Glomerular visceral epithelial cell (primary cell): ENCODE measurements at regions not wholly inside any gene's neighbourhood (a gene's known extent, or its start where the extent isn't known, plus 50 kb on each side); places are given as distances from the start of the nearest gene placed in this dataset.
"Not testable (repeated sequence)": the region's sequence is repeated elsewhere in the genome, so short reads cannot be mapped to it uniquely, and the experiment has no call there.

Source experiments
- DNase-seq: peaks from one replicate; pipeline ENCODE4 v3.0.0-alpha.2; 2016; ENCODE audit errors: extremely low spot score

- no peak for DNase-seq
These were observed 307.3 kb downstream of the IPMK start for GRCh38 chr10:57960406-57960805.

DNA sequence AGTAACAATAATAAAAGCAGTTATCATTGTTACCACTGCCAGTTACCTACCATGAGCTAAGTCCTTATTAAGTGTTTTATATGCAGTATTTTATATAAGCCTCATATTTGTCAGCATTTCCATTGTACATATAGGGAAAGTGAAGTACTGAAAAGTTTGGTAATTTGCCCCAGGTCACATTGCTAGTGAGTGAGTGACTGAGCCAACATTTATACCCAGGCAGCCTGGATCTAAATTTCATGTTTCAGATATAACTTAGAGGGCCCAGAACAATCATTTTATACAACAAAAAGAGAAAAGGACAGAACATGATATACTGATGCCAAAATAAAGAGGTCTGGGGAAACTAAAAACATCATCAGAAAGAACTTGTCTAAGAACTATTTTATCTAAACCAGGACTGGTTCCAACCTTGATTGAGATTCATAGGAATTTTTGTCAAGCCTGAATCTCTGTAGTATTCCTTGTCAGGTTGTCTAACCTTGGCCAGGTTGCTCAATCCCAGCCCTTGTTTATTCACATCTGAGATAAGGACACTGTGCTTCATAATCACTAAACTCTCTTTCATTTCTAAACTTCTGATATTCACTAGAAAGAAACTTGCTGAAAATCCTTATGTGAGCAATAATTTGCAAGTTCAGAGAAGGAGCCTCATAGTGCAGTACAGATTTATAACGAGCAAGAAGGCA, 308.2 kb downstream of the IPMK start:
- no peak for DNase-seq

DNA sequence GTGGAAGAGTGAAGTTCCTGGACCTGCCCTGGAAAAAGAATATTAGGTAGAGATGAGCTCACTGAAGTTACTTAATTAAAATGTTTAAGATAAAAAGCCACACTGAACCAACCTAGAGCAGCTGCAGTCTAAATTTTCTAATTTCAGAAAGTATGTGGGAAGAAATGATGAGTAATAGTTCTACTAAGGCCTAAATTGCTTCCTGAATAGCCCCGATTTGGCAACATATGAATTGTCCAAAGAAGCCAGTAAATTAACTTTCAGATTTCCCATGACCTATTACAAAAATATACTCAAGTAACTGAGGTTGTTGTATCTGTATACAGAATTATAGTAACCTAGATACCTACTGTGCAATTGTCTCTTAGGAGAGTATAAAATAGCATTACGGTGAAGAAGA, 312.6 kb downstream of the IPMK start:
- peak; percentile 8 for DNase-seq

DNA sequence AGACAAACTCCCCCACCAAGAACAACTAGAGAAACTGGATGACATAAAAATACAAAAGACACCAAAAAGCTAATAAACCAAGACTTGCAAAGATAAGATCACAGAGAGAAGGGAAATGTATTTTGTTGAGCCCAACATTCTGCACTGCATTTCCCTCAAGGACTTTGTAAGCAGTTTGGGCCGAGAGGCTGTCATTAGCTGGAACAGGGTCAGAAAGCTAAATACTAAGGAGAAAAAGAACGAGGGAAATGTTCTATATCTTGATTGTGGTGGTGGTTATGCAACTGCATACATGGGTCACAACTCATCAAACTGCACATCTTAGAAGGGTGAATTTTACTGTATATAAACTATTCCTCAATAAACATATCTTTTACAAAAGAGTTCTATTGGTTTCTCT, 315.0 kb downstream of the IPMK start:
- DNase-seq: no peak

DNA sequence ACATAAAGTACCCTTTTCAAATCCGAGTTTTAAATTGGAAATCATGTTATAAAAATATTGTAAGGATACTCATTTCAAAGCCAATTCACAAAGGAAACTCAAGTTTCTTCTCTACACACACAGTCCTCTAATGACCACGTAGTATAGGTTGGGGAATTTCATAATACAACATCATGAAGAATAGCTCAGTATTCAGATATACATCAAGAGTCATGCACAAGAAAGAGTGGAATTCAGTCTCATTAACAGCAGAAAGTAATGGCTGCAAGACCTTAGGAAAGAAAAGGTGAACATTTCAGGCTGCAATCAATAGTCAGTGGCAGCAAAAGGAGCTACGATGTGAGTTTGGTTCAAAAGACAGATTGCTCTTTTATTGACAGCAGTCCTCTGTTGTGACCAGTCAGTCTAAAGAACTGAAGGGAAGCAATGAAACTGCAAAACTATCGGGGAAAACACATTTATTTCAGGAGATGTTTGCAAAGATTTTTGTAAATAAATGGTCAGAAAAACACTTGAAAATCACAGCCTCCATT, 317.2 kb downstream of the IPMK start:
- DNase-seq: no peak

- DNase-seq: no peak
These were observed 318.9 kb downstream of the IPMK start for GRCh38 chr10:57948796-57949195.

GRCh38 chr10:57946833-57947232, 320.9 kb downstream of the IPMK start:
- DNase-seq: no peak

GRCh38 chr10:57943701-57944100, 324.0 kb downstream of the IPMK start:
- no peak for DNase-seq

DNA sequence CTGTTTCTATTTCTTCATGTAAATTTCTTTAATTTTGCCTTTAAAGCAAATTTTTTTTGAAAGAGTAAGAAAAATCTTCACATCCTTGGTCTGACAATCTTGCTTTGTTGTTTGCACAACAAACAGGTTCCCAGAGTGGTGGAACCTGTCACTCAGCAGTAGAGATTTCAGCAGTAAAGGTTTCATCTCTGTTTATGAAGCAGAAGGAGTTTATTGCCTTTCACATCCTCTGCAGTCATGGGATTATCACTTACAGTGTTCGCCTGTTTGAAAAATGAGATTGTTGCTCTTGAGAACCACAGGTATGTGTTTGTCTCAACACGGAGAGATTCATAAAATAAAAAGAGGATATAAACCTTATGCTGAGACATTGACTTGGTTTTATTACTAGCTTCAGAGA, 342.6 kb downstream of the IPMK start:
- no peak for DNase-seq

- no peak for DNase-seq
These were observed 346.6 kb downstream of the IPMK start for GRCh38 chr10:57921140-57921539.

DNA sequence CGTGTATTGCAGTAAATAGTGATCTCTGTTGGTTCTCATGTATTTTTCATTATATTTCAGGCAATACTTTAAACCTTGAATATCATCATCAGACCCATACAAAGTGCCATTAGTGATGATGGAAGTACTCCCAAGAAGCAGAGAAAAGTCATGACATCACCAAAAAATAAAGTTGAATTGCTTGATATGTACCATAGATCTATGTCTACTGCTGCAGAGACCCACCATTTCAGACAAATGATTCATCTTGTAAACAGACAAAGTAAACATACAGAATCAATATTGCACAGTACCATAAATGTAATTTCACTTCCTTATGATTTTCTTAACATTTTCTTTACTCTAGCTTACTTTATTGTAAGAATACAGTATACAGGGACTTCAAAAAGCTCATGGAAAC, 347.8 kb downstream of the IPMK start:
- DNase-seq: no peak

GRCh38 chr10:57917019-57917418, 350.7 kb downstream of the IPMK start:
- DNase-seq: no peak

DNA sequence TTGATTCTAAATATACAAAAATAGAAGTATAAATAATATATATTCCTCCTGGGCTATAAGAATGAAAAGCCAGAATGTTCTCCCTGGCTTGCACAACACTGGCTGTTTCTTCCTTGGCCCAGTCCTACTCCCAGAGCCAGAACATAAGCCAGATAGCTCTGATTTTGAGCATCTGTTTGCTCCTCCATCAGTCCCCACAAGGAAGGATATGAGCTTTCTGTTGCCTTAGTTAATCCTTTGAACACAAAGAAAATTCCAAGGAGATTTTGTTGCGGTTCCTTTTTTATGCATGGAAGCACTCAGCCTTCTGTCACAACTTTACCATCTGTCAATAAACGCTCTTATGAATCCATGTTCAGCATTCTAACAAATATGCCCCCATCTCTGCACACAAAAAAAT, 361.8 kb downstream of the IPMK start:
- no peak for DNase-seq

- no peak for DNase-seq
These were observed 362.7 kb downstream of the IPMK start for GRCh38 chr10:57905010-57905409.

DNA sequence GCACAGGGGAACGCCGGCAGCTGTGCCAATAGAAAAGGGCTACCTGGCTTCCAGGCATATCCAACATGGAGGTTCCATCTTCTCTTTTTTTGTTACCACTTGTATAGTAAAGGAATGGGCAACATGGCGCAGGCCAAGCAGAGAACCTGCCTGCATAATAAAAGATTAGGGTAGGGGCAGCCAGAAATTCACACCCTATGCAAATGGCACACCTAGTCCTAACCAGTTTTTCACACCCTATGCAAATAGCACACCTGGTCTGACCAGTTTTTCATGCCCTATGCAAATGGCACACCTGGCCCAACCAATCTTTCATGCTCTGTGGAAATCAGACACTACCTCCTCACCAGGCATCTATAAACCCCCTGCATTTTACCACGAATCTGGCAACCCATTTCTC, 369.5 kb downstream of the IPMK start:
- no peak for DNase-seq

GRCh38 chr10:57897611-57898010, 370.1 kb downstream of the IPMK start:
- no peak for DNase-seq

DNA sequence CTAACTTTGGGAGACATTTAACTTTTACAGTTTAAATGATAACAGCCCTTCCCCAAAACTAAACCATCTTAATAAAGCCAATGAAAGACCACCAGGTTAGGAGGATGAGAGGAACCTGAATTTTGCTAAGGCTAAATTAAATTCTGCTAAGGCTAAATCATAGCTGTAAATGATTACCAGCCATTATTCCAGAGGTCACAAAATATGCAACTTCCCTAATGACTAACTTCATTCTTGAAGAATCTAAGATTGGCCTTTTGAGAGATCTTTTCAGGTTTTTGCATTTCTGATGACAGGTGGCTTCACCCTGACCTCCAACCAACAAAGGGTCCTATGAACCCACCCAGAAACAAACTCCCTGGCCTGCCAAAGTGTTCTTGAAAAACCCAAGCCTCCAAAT, 373.3 kb downstream of the IPMK start:
- no peak for DNase-seq

- DNase-seq: no peak
These were observed 376.3 kb downstream of the IPMK start for GRCh38 chr10:57891201-57892006.

DNA sequence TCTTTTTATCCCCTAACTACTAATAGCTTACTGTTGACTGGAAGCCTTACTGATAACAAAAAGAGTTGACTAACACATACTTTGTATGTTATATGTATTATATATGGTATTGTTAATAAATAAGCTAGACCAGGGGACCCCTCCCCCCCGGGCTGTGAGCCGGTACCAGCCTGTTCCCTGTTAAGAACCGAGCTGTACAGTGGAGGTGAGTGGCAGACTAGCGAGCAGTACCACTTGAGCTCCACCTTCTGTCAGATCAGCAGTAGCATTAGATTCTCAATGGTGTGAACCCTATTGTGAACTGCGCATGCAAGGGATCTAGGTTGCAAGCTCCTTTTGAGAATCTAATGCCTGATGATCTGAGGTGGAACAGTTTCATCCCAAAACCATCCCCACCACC, 377.0 kb downstream of the IPMK start:
- no peak for DNase-seq

DNA sequence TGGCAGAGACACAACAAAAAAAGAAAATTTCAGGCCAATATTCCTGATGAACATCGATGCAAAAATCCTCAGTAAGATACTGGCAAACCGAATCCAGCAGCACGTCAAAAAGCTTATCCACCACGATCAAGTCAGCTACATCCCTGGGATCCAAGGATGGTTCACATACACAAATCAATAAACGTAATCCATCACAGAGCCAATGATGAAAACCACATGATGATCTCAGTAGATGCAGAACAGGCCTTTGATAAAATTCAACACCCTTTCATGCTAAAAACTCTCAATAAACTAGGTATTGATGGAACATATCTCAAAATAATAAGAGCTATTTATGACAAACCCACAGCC, 382.1 kb downstream of the IPMK start:
- DNase-seq: not testable (repeated sequence)

DNA sequence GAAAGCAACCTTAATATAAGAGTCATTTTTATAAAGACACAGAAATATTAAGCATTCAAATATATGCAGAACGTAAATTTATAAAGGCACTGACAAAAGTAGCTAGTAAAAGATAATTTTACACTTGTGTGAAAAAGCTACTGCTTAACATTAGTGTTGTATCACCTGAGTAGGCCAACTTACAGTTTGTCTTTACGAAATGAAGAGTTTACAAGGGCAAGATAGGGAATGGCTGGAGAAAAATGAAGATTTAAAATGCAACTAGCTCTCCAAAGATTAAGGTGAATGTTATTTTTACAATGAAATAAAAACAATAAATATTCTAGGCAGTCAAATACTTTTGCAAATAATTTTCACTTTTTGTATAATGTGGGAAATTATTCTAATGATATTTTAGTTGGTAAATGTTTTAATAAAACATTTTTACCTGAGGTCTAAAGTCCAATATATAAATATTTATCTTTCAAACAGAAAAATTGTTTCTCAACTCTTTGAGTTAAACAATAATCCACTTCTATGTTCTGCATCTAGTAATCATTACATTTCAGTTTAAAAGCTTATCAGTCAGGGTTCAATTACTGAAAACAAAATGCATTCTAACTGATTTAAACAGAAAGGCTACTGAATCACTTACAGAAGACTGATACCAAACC, 382.6 kb downstream of the IPMK start:
- no peak for DNase-seq

DNA sequence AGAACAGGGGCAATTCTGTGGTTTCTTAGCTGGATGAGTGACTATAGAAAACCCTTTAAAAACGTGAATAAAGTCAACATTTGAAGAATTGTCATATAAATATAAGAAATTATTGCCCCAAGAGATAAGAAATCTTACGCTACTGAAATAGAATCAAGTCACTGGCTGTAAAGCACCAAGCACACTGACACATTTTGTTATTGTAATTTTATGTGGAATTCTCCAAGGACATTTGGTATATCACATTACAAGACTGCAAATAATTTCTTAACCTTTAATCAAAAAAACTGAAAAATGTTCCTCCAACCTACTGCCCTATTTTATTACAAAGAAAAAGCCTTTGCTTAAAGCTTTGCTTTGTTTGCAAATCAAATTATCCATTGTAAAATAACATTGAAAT, 383.3 kb downstream of the IPMK start:
- no peak for DNase-seq
